CD8-positive, alpha-beta memory T cell (primary cell): ENCODE measurements at regions not wholly inside any gene's neighbourhood (a gene's known extent, or its start where the extent isn't known, plus 50 kb on each side); places are given as distances from the start of the nearest gene placed in this dataset.
"Not testable (repeated sequence)": the region's sequence is repeated elsewhere in the genome, so short reads cannot be mapped to it uniquely, and the experiment has no call there.

Experiments used
- CTCF ChIA-PET: fragments of 350-600 bp; sonication (Branson Sonifier 250); formaldehyde crosslinking; loops from one replicate; lab custom pipeline; 2021; ENCODE audit warnings: antibody characterized with exemption; lab: Charles Lee
- POLR2A ChIA-PET: fragments of 350-600 bp; sonication (Branson Sonifier 250); formaldehyde crosslinking; loops from one replicate; lab custom pipeline; 2021; ENCODE audit warnings: antibody characterized with exemption; lab: Charles Lee
- DNase-seq, 5 donors: peaks; one replicate each; pipeline versions ENCODE4 v3.0.0 to v3.0.0-alpha.2; 2020 to 2022; ENCODE audit warnings: mixed read lengths in 1 of 5
- H3K27ac ChIP-seq: one replicate; pipeline ENCODE4 v1.7.0; 2013; ENCODE audit warnings: low read depth, mild to moderate bottlenecking, low read length, moderate library complexity
- H3K27me3 ChIP-seq: 2 replicates; pipeline ENCODE4 v1.7.0; 2013; ENCODE audit warnings: low read length, mild to moderate bottlenecking; ENCODE audit not compliant: insufficient read depth, poor library complexity, severe bottlenecking
- H3K36me3 ChIP-seq: 2 replicates; pipeline ENCODE4 v1.7.0; 2013; ENCODE audit warnings: mild to moderate bottlenecking, low read length, moderate library complexity; ENCODE audit not compliant: insufficient read depth
- H3K4me1 ChIP-seq: 2 replicates; pipeline ENCODE4 v1.7.0; 2013; ENCODE audit warnings: mild to moderate bottlenecking, low read length, moderate library complexity; ENCODE audit not compliant: insufficient read depth
- H3K4me3 ChIP-seq: 2 replicates; pipeline ENCODE4 v1.7.0; 2013; ENCODE audit warnings: mild to moderate bottlenecking, low read length
- H3K9me3 ChIP-seq: 2 replicates; pipeline ENCODE4 v1.7.0; 2013; ENCODE audit warnings: mild to moderate bottlenecking, low read length
- H3K27ac Mint-ChIP-seq, 8 donors: one replicate each; pipeline ENCODE4 v1.8.0; 2020 to 2021; ENCODE audit warnings: mixed read lengths in 8 of 8, mild to moderate bottlenecking in 6 of 8, inconsistent platforms in 3 of 8, moderate library complexity in 3 of 8
- H3K27me3 Mint-ChIP-seq, 2 donors: one replicate each; pipeline ENCODE4 v1.8.0; 2020 to 2021; ENCODE audit warnings: mixed read lengths in 2 of 2, mild to moderate bottlenecking in 1 of 2, moderate library complexity in 1 of 2
- H3K36me3 Mint-ChIP-seq, 3 donors: one replicate each; pipeline ENCODE4 v1.8.0; 2020 to 2021; ENCODE audit warnings: mixed read lengths in 3 of 3, inconsistent platforms in 1 of 3, mild to moderate bottlenecking in 1 of 3
- H3K4me1 Mint-ChIP-seq, 3 donors: one replicate each; pipeline ENCODE4 v1.8.0; 2020 to 2021; ENCODE audit warnings: mixed read lengths in 3 of 3, inconsistent platforms in 1 of 3, mild to moderate bottlenecking in 1 of 3
- H3K4me3 Mint-ChIP-seq, 7 donors: one replicate each; pipeline ENCODE4 v1.8.0; 2020 to 2021; ENCODE audit warnings: mixed read lengths in 7 of 7, mild to moderate bottlenecking in 6 of 7, moderate library complexity in 4 of 7, inconsistent platforms in 2 of 7
- H3K9me3 Mint-ChIP-seq, 5 donors: one replicate each; pipeline ENCODE4 v1.8.0; 2020 to 2022; ENCODE audit warnings: mixed read lengths in 5 of 5, mild to moderate bottlenecking in 3 of 5, moderate library complexity in 2 of 5, inconsistent platforms in 1 of 5

- no peaks in the 10 kb centered on the region for H3K9me3 ChIP-seq
- H3K36me3 ChIP-seq = no peaks in the 10 kb centered on the region
- Mint-ChIP-seq H3K9me3 (peaks cover 0 to 10% (median 2%) of the 10 kb centered on the region in 5 donors), H3K36me3 (no peaks in the 10 kb centered on the region), H3K27me3 (no peaks in the 10 kb centered on the region), H3K4me1 (no peaks in the 10 kb centered on the region), H3K4me3 (no peak overlapping the region), H3K27ac (no peak overlapping the region)
- no peak overlapping the region for H3K4me3 ChIP-seq
- no peak overlapping the region for H3K27ac ChIP-seq
- ChIA-PET POLR2A (no interaction called here), CTCF (no interaction called here)
- DNase-seq = no peak
- H3K4me1 ChIP-seq = no peaks in the 10 kb centered on the region
- H3K27me3 ChIP-seq = no peaks in the 10 kb centered on the region
These were observed 287.7 kb downstream of the CPXCR1 start for GRCh38 chrX:89034679-89035078.

- ChIA-PET CTCF (no interaction called here), POLR2A (no interaction called here)
These were observed 306.2 kb downstream of the CPXCR1 start for GRCh38 chrX:89053223-89053622.

DNA sequence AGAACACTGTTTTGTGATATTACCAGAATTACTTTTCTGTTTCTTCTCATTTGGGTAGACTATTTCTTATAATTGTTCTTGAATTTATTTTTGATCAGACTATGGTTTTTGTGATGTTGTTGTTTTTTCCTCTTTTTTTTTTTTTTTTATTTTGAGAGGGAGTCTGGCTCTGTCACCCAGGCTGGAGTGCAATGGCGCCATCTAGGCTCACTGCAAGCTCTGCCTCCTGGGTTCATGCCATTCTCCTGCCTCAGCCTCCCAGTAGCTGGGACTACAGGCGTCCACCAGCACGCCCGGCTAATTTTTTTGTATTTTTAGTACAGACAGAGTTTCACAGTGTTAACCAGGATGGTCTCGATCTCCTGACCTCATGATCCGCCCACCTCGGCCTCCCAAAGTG lies 352.6 kb downstream of the CPXCR1 start:
- H3K27me3 ChIP-seq, H3K9me3 ChIP-seq, POLR2A ChIA-PET, H3K36me3 ChIP-seq, CTCF ChIA-PET, H3K27ac Mint-ChIP-seq, H3K4me3 ChIP-seq, H3K36me3 Mint-ChIP-seq, H3K27me3 Mint-ChIP-seq, H3K4me3 Mint-ChIP-seq, H3K4me1 ChIP-seq, H3K4me1 Mint-ChIP-seq, H3K27ac ChIP-seq, DNase-seq: not testable (repeated sequence)
- peaks cover 2 to 12% (median 8%) of the 10 kb centered on the region in 5 donors for H3K9me3 Mint-ChIP-seq

More at GRCh38 chrX:89053223-89053622, 306.2 kb downstream of the CPXCR1 start:
- Mint-ChIP-seq H3K4me1 (no peaks in the 10 kb centered on the region), H3K27ac (no peak overlapping the region), H3K4me3 (no peak overlapping the region), H3K9me3 (peaks cover 0 to 8% (median 4%) of the 10 kb centered on the region in 5 donors), H3K27me3 (no peaks in the 10 kb centered on the region), H3K36me3 (no peaks in the 10 kb centered on the region)
- Histone ChIP-seq H3K9me3 (no peaks in the 10 kb centered on the region), H3K36me3 (no peaks in the 10 kb centered on the region), H3K4me3 (no peak overlapping the region), H3K4me1 (no peaks in the 10 kb centered on the region), H3K27ac (no peak overlapping the region), H3K27me3 (no peaks in the 10 kb centered on the region)
- no peak for DNase-seq

- CTCF ChIA-PET = no interaction called here
- no peak for DNase-seq
- Mint-ChIP-seq H3K27me3 (peaks cover 0 to 2% of the 10 kb centered on the region in 2 donors), H3K4me3 (no peak overlapping the region), H3K9me3 (peaks cover 0 to 21% (median 6%) of the 10 kb centered on the region in 5 donors), H3K27ac (no peak overlapping the region), H3K36me3 (no peaks in the 10 kb centered on the region), H3K4me1 (no peaks in the 10 kb centered on the region)
- Histone ChIP-seq H3K27ac (no peak overlapping the region), H3K27me3 (no peaks in the 10 kb centered on the region), H3K36me3 (no peaks in the 10 kb centered on the region), H3K9me3 (no peaks in the 10 kb centered on the region), H3K4me1 (no peaks in the 10 kb centered on the region), H3K4me3 (no peak overlapping the region)
- POLR2A ChIA-PET = no interaction called here
These were observed 378.0 kb downstream of the CPXCR1 start for GRCh38 chrX:89124985-89125384.
